Activated T-cell treated with anti-CD3 and anti-CD28 coated beads, Interleukin-2, amount 50 U/mL, for 1 hour (primary cell): ENCODE measurements at regions not wholly inside any gene's neighbourhood (a gene's known extent, or its start where the extent isn't known, plus 50 kb on each side); places are given as distances from the start of the nearest gene placed in this dataset.
"Not testable (repeated sequence)": the region's sequence is repeated elsewhere in the genome, so short reads cannot be mapped to it uniquely, and the experiment has no call there.

ENCODE experiments used
- DNase-seq: peaks from one replicate; pipeline ENCODE4 v3.0.0-alpha.2; 2020

GRCh38 chr13:70616847-70617246 lies 508.6 kb upstream of the KLHL1 start:
- no peak for DNase-seq

DNA sequence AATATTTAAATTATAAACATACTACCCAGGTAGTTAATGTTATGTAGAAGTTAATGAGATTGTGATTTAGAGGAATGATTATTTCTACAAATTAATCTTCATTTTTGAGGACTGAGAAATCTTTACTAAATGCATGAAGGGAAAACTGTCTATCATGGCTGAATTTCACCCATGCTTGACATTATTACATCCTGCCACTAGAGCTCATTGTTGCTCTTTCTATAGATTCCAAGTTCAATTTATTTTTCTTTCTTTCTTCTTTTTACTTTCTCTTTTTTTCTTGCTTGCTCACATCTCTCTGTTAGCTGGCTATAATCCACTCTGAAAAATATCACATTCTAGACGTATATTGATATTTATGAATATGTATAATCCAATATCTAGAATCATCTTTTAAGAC lies 505.0 kb upstream of the KLHL1 start:
- no peak for DNase-seq

DNA sequence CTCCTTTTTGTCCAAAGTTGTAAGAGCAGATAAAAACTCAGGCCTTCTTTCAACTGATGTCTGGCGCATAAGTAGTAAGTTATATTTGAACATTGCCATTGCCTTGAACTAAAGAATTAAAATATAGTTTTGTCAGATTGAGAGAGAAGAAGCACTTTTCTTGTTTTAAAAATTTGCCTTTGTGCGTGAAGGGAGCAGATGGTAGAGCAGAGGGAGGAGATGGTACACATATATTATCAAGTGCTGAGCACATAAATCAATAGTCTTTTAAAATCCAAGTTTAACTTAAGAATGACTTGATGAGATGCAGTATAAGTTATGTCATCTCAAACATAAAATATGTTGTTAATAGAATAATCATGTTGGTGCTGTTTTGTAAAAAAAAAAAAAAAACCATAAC lies 504.6 kb upstream of the KLHL1 start:
- no peak for DNase-seq

DNA sequence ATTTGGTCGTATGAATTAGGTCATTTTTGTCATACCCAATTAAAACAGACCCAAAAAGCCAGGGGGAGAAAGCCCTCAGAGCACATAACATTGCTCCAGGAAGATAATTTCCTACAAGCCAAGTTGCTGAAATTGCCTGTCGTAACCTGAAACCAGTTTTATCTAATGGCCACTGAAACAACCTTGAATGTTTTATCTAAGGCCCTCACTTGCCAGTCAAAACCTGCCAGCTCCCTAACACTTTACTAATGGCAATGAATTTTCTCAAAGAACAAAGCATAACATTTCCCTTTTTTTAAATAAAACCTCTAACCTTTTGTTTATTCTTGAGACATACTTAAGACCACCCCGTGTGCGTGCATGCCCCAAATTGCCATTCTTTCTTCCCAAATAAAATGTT lies 496.2 kb upstream of the KLHL1 start:
- DNase-seq, result no peak

- no peak for DNase-seq
Measured at GRCh38 chr13:70593716-70594115, 485.5 kb upstream of the KLHL1 start.

- no peak for DNase-seq
Measured at GRCh38 chr13:70585109-70585508, 476.9 kb upstream of the KLHL1 start.

DNA sequence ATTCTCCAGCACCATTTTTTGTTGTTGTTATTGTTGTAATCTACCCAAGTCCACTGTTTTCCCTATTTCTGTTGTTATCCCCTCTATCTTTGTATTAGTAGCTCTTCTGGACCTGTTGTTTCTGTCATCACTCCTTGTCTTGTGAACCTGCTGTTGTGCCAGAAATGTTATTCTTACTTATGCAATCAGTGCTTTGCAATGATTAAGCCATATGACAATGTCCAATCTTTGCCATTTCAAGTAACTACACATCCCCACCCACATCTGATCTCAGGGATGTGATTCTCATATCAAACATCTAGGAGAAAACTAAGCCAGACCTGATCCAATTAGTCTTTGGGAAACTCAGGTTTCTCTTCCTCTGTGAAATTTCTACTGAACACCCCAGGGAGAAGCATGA lies 472.6 kb upstream of the KLHL1 start:
- no peak for DNase-seq

- DNase-seq, result no peak
Measured at GRCh38 chr13:70579941-70580340, 471.7 kb upstream of the KLHL1 start.

GRCh38 chr13:70571221-70571620 lies 463.0 kb upstream of the KLHL1 start:
- DNase-seq, result no peak

DNA sequence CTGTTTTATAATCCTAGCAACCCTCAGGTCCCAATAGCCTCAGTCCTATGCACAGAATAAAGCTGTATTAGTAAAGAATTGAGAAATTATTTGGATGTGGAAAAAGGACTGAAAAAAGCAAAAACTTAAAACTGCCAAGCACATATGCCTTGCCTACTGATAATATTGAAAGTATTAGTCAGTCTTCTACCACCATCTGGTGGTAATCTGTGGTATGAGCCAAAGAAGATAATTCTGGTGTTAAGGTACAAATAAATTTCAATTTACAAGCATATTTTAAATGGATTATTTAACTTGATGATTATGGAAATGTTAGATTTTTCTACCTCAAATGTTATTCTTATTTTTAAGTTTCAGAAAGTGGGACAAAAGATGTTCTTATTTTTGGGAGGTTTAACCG lies 460.3 kb upstream of the KLHL1 start:
- no peak for DNase-seq

- DNase-seq, result no peak
Measured at GRCh38 chr13:70544706-70545105, 436.5 kb upstream of the KLHL1 start.

DNA sequence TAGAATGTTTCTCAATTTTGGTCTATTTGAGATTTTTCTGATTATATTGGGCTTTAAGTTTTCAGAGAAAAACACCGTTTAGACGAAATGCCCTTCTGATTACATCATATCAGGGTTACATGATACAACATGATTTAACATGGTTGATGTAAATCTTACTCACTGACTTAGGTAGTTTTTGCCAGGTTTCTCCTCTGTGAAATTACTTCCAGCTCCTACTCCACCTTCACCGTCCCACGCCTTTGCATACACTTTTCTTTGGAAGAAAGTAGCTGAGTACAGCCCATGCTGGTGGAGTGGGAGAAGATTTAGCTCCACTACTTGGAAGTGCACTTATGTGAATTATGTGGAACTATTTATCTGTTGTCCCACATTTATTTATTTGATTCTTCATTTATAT lies 433.2 kb upstream of the KLHL1 start:
- no peak for DNase-seq

DNA sequence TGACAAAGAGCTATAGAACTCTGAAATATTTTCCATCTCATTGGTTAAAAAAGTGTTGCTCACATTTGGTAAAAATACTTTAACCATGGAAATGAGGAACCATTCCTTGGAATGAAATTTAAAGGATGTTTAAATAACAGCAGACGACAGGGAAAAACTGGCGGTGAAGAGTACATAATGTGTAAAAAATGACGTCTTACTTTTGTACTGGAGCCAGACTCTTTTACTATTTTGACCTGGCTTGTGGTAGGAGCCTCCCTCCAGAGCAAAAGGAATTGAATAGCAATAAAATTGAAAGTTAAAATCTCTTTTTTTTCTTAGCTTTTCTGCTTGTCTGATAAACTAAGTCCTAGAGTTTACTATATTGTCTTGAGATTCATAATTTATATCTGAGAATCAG lies 426.2 kb upstream of the KLHL1 start:
- DNase-seq, result no peak

- no peak for DNase-seq
Measured at GRCh38 chr13:70529652-70530051, 421.4 kb upstream of the KLHL1 start.

GRCh38 chr13:70527599-70527998 lies 419.3 kb upstream of the KLHL1 start:
- no peak for DNase-seq

- no peak for DNase-seq
Measured at GRCh38 chr13:70523622-70524021, 415.4 kb upstream of the KLHL1 start.

DNA sequence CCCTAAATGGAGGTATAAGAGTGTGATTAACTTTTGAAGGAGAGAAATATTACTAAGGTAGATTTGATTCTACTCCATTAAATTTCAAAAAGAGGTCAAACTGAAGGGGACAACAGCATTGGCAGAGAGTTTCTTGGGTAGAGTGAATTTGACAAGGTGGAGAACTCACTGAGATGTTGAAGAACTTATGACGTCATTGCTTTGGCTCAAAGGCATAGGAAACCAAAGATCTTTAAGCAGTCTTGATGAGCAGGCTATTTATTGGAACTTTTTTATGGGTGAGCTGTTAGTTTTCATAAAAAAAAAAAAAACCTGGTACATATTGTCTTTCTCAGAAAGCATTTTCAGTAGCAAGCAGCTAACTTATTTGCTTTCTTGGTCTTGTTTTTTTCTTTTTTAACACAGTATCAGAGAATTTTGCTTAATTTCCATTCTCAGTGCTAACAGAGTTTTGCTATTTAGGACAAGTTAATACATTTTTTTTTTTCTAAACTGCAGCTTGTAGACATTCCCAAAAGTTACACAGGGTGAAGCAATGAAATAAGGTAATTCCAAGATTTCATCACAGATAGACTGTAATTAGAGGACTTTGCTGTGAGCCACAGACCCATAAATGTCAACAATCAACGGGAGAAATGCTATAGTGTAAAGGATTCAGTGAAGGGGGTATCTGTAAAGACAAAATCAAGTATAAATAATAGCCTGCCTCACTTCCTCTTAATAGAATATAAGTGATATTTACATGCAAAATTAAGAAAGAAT lies 412.2 kb upstream of the KLHL1 start:
- no peak for DNase-seq

- no peak for DNase-seq
Measured at GRCh38 chr13:70518081-70518480, 409.8 kb upstream of the KLHL1 start.

DNA sequence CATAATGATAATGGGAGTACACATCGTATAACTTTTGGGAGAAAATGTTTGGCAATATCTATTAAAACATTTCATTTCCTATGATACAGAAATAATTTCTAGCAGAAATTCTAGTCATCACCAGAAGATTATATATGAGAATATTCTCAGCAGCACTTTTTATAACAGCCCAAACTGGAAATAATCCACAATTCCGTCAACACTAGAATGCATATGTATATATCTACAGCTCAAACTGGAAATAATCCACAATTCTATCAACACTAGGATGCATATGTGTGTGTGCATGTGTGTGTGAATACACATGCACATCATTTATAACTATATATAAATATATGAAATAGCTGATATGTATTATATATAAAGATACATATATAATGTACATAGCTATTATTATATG lies 408.0 kb upstream of the KLHL1 start:
- no peak for DNase-seq

DNA sequence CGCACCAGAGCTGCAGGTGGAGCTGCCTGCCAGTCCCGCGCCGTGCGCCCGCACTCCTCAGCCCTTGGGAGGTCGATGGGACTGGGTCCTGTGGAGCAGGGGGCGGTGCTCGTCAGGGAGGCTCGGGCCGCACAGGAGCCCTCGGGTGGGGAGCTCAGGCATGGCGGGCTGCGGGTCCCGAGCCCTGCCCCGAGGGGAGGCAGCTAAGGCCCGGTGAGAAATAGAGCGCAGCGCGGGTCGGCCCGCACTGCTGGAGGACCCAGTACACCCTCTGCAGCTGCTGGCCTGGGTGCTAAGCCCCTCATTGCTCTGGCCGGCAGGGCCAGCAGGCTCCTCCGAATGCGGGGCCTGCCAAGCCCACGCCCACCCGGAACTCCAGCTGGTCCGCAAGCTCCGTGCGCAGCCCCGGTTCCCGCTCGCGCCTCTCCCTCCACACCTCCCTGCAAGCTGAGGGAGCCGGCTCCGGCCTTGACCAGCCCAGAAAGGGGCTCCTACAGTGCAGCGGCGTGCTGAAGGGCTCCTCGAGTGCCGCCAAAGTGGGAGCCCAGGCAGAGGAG lies 403.7 kb upstream of the KLHL1 start:
- DNase-seq, result not testable (repeated sequence)

GRCh38 chr13:70505809-70506208 lies 397.6 kb upstream of the KLHL1 start:
- DNase-seq, result no peak

DNA sequence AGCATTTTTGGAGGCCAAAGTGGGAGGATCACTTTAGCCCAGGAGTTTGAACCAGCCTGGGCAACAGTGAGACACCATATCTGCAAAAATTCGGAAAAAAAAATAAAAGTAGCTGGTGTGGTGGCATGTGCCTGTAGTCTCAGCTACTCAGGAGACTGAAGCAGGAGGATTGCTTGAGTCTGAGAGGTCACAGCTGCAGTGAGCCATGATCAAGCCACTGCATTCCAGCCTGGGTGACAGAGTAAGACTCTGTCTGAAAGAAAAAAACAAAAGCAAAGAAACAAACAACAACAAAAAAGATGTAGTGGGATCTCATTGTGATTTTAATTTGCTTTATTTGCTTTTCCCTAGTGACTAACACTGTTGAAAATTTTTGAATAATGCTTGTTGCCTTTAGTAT lies 394.7 kb upstream of the KLHL1 start:
- DNase-seq, result no peak

DNA sequence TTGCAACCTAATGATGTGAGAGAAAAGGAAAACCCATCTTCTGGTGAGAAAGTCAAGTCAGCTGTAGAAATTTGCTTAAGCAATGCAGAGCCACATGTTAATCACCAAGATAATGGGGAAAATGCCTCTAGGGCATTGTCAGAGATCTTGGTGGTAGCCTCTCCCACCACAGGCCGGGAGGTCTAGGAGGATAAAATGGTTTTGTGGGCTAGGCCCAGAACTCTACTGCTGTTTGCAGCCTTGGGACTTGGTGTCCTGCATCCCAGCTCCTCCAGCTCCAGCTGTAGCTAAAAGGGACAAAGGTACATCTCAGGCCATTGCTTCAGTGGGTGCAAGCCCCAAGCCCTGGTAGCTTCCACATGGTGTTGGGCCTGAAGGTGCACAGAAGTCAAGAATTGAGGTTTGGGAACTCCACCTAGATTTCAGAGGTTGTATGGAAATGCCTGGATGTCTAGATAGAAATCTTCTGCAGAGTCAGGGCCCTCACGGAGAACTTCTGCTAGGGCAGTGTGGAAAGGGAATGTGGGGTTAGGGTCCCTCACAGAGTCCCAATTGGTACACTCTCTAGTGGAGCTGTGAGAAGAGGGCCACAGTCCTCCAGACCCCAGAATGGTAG lies 382.2 kb upstream of the KLHL1 start:
- no peak for DNase-seq

- no peak for DNase-seq
Measured at GRCh38 chr13:70484931-70485330, 376.7 kb upstream of the KLHL1 start.
